SK-N-MC (cell line): ENCODE measurements at regions not wholly inside any gene's neighbourhood (a gene's known extent, or its start where the extent isn't known, plus 50 kb on each side); places are given as distances from the start of the nearest gene placed in this dataset.

Experiments
- DNase-seq: peaks from one replicate; pipeline ENCODE4 v3.0.0-alpha.2; 2011; ENCODE audit warnings: low read depth, low spot score
- H3K27ac ChIP-seq: fragments of 200-600 bp; sonication (generic); 2 replicates; pipeline ENCODE4 v1.5.1; 2016; ENCODE audit warnings: mixed run types
- H3K36me3 ChIP-seq: fragments of 200-600 bp; sonication (generic); 2 replicates; pipeline ENCODE4 v1.6.1; 2017; ENCODE audit warnings: antibody characterized with exemption, low read length, mixed read lengths; ENCODE audit not compliant: insufficient read depth
- H3K4me3 ChIP-seq: fragments of 200-600 bp; sonication (generic); 2 replicates; pipeline ENCODE4 v1.5.1; 2016
- H3K9ac ChIP-seq: fragments of 200-600 bp; sonication (generic); 2 replicates; pipeline ENCODE4 v1.8.0; 2017; ENCODE audit warnings: mixed run types, mixed read lengths; ENCODE audit not compliant: insufficient read length
- H3K9me3 ChIP-seq: fragments of 200-600 bp; sonication (generic); 2 replicates; pipeline ENCODE4 v1.6.1; 2017; ENCODE audit warnings: low read depth, mild to moderate bottlenecking, antibody characterized with exemption, low read length, moderate library complexity, mixed read lengths
- EZH2 ChIP-seq: fragments of 200-600 bp; sonication (generic); IDR thresholded peaks from one replicate; pipeline ENCODE4 v1.6.1; 2017; ENCODE audit warnings: antibody characterized with exemption
- FOXP2 ChIP-seq: optimal IDR thresholded peaks from 2 replicates; pipeline ENCODE3; 2011; ENCODE audit warnings: mild to moderate bottlenecking, moderate library complexity; ENCODE audit not compliant: insufficient read depth; ENCODE audit errors: extremely low read length, control extremely low read depth
- POLR2AphosphoS5 ChIP-seq: IDR thresholded peaks from 2 replicates; pipeline ENCODE4 v1.6.1; 2012; ENCODE audit warnings: mild to moderate bottlenecking, low read depth, low read length, borderline replicate concordance

GRCh38 chr6:49264909-49265308, 198.1 kb downstream of the MMUT start:
- H3K9ac ChIP-seq, result no peak overlapping the region
- H3K36me3 ChIP-seq, result no peaks in the 10 kb centered on the region
- H3K4me3 ChIP-seq, result no peak overlapping the region
- H3K27ac ChIP-seq, result no peak overlapping the region
- H3K9me3 ChIP-seq, result no peaks in the 10 kb centered on the region
- TF ChIP-seq FOXP2 (no peak), EZH2 (no peak), POLR2AphosphoS5 (no peak)
- DNase-seq, result no peak

DNA sequence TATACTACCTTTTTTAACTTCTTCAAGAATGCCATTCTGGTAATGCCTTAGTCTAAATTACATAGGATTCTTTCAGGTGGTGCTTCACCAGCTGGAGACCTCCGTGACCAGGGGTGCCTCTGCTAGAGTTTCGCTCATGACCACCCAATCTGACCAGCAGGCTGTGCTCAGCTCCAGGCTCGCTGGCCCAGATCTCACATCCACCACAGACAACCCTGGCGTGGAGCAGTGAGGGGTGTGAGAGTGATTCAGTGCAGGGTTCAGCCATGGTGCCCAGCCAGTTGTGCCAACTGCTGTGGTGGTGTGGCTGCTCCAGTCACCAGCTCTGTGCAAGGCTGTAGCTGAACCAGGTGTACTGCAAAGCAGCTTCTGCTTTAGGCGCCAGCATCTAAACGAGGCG, 198.6 kb downstream of the MMUT start:
- H3K4me3 ChIP-seq, result no peak overlapping the region
- H3K27ac ChIP-seq, result no peak overlapping the region

DNA sequence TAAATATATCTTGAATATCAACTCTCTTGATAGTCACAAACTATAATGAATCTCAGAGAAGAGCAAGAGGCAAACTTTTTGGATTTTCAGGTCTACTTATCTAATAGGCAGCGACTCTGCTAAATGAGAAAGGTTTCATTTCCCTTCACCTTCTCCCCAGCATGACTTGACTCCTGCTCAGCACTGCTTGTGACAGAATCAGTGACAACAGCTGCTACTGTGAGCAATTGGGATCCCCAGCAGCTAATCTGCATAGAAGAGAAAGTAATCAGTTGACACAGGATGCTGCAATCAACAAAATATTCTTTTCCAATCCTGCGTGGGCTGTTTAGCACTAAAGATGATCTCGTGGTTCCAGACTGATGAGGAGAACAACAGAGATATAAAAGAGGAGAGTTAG, 205.5 kb downstream of the MMUT start:
- H3K9ac ChIP-seq, result no peak overlapping the region
- no peak for DNase-seq
- no peak overlapping the region for H3K27ac ChIP-seq
- no peaks in the 10 kb centered on the region for H3K36me3 ChIP-seq
- TF ChIP-seq EZH2, result no peak
- no peak overlapping the region for H3K4me3 ChIP-seq
- no peaks in the 10 kb centered on the region for H3K9me3 ChIP-seq

More for the DNA sequence above, 198.6 kb downstream of the MMUT start:
- Histone ChIP-seq H3K9ac (no peak overlapping the region), H3K9me3 (no peaks in the 10 kb centered on the region), H3K36me3 (no peaks in the 10 kb centered on the region)
- TF ChIP-seq FOXP2 (no peak), POLR2AphosphoS5 (no peak), EZH2 (no peak)
- no peak for DNase-seq

- Histone ChIP-seq H3K9ac (no peak overlapping the region), H3K4me3 (no peak overlapping the region), H3K27ac (no peak overlapping the region), H3K9me3 (no peaks in the 10 kb centered on the region), H3K36me3 (no peaks in the 10 kb centered on the region)
- no peak for DNase-seq
- TF ChIP-seq FOXP2, result no peak
These were observed 207.7 kb downstream of the MMUT start for GRCh38 chr6:49255335-49255734.

- no peak for TF ChIP-seq EZH2
- no peak for TF ChIP-seq FOXP2
- no peak for TF ChIP-seq POLR2AphosphoS5
- H3K9me3 ChIP-seq, result no peaks in the 10 kb centered on the region
- no peak overlapping the region for H3K4me3 ChIP-seq
- no peaks in the 10 kb centered on the region for H3K36me3 ChIP-seq
- H3K9ac ChIP-seq, result no peak overlapping the region
- no peak overlapping the region for H3K27ac ChIP-seq
- DNase-seq, result no peak
These were observed 210.2 kb downstream of the MMUT start for GRCh38 chr6:49252901-49253300.

DNA sequence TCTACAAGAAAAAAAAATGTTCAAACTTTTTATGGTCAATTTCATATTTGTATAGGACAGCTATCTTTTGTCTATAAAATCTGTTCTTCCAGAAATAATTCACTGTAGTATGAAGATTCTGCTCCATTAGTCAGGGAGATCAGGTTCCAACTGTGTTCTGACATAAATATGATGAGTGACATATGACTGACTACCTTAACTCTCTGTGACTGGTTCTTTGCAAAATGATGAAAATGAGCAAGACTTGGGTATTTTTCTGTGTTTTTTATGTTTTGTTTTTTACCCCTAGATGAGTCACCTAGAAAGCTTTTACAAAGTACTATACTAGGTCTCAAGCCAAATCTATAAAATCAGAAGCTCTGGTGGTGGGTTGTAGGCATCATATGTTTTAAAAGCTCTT, 229.6 kb downstream of the MMUT start:
- Histone ChIP-seq H3K9me3 (no peaks in the 10 kb centered on the region), H3K27ac (no peak overlapping the region), H3K36me3 (no peaks in the 10 kb centered on the region), H3K4me3 (no peak overlapping the region), H3K9ac (no peak overlapping the region)
- TF ChIP-seq POLR2AphosphoS5, result no peak
- TF ChIP-seq EZH2, result no peak
- no peak for TF ChIP-seq FOXP2
- no peak for DNase-seq

GRCh38 chr6:49225471-49225870, 237.6 kb downstream of the MMUT start:
- no peaks in the 10 kb centered on the region for H3K36me3 ChIP-seq
- no peaks in the 10 kb centered on the region for H3K9me3 ChIP-seq
- no peak for DNase-seq
- H3K27ac ChIP-seq, result no peak overlapping the region
- TF ChIP-seq EZH2 (no peak), FOXP2 (no peak), POLR2AphosphoS5 (no peak)
- H3K9ac ChIP-seq, result no peak overlapping the region
- H3K4me3 ChIP-seq, result no peak overlapping the region

DNA sequence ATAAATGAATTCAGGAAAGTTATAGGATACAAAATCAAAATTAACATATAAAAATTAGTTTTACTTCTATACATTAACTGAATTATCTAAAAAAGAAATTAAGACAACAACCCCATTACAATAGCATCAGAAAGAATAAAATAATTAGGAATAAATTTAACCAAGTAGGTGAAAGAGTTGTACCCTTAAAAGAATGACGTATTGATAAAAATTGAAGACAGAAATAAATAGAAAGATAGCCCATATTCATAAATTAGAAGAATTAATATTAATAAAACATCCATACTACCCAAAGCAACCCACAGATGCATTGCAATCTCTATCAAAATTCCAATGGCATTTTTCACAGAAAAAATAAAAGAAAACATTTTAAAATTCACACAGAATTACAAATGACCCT, 242.8 kb downstream of the MMUT start:
- no peak overlapping the region for H3K4me3 ChIP-seq

DNA sequence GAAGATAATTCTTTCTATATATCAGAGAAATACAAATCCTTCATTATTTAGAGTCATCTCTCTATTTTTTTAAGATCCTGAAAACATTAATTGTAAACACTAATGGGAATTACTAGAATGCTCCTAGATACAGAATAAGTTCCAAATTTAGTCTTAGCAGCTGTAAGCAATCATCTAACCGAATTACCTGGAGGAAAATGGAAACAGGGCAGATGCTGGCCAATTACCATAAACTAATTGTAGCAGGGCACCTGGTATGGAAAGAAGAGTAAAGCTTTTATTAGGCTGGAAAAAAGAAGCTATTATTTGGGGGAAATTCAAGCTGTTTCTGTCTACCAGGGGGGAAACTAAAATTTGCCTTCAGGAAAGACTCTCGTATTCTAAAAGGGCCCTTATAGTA, 257.5 kb downstream of the MMUT start:
- Histone ChIP-seq H3K9ac (no peak overlapping the region), H3K9me3 (no peaks in the 10 kb centered on the region; the same call in 1 of the 2 replicates), H3K27ac (no peak overlapping the region), H3K4me3 (no peak overlapping the region), H3K36me3 (no peaks in the 10 kb centered on the region)
- no peak for TF ChIP-seq FOXP2
- TF ChIP-seq EZH2, result no peak
- TF ChIP-seq POLR2AphosphoS5, result no peak
- no peak for DNase-seq

More for the DNA sequence above, 242.8 kb downstream of the MMUT start:
- DNase-seq, result no peak
- Histone ChIP-seq H3K9me3 (peaks cover 3% of the 10 kb centered on the region; the same call in 1 of the 2 replicates), H3K36me3 (no peaks in the 10 kb centered on the region), H3K27ac (no peak overlapping the region), H3K9ac (no peak overlapping the region)
- TF ChIP-seq EZH2 (no peak), FOXP2 (no peak), POLR2AphosphoS5 (no peak)

- no peak for DNase-seq
- no peak overlapping the region for H3K4me3 ChIP-seq
- TF ChIP-seq EZH2, result no peak
- no peak for TF ChIP-seq FOXP2
- TF ChIP-seq POLR2AphosphoS5, result no peak
- H3K27ac ChIP-seq, result no peak overlapping the region
- H3K9ac ChIP-seq, result no peak overlapping the region
- no peaks in the 10 kb centered on the region for H3K36me3 ChIP-seq
- H3K9me3 ChIP-seq, result no peaks in the 10 kb centered on the region; the same call in 1 of the 2 replicates
These were observed 260.0 kb downstream of the MMUT start for GRCh38 chr6:49202924-49203536.
